GM12874 (cell line): ENCODE measurements at regions not wholly inside any gene's neighbourhood (a gene's known extent, or its start where the extent isn't known, plus 50 kb on each side); places are given as distances from the start of the nearest gene placed in this dataset.

ENCODE experiments used
- TF ChIP-seq, protein P1 (sequence below): IDR thresholded peaks from 2 replicates; pipeline ENCODE4 v1.5.1; 2011; ENCODE audit warnings: low read depth, mild to moderate bottlenecking, control low read depth, low read length, moderate library complexity; ENCODE audit not compliant: insufficient read depth

DNA sequence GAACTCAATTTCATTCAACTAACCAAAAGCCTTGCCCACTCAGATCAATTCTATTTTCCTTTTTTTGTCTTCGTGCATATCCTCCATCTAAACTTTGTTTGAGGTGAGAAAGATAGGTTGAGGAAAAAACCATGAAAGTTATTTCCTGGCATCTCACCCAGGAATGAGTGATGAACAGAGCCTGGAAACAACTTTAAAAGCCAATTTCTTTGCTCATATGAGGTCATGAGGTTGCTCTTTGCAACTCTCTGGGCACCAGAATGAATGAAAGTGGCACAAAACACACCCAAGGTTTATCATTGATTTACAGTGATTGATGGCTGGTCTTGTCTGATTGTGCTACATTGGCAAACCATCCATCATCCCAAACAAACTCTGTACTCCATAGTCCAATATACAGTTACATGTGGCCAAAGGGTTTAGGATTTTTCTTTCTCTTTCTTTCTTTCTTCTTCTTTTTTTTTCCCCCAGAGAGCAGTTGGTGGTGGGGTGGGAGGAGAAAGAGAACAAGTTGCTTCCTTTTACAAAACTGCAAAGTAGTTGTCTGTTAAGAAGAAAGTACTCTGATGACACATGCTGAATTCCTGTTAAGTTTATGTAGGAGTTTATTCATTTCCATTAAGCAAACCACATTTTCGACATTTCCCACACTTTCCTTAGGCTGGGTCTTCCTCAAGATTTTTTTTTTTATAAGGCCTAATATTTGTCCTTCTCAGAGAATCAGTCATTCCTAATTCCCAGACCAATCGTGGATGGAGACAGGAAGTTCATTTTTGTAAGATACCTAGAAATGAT, 575.9 kb upstream of the ZEB2 start:
- TF ChIP-seq, protein P1, sequence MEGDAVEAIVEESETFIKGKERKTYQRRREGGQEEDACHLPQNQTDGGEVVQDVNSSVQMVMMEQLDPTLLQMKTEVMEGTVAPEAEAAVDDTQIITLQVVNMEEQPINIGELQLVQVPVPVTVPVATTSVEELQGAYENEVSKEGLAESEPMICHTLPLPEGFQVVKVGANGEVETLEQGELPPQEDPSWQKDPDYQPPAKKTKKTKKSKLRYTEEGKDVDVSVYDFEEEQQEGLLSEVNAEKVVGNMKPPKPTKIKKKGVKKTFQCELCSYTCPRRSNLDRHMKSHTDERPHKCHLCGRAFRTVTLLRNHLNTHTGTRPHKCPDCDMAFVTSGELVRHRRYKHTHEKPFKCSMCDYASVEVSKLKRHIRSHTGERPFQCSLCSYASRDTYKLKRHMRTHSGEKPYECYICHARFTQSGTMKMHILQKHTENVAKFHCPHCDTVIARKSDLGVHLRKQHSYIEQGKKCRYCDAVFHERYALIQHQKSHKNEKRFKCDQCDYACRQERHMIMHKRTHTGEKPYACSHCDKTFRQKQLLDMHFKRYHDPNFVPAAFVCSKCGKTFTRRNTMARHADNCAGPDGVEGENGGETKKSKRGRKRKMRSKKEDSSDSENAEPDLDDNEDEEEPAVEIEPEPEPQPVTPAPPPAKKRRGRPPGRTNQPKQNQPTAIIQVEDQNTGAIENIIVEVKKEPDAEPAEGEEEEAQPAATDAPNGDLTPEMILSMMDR = no peak

DNA sequence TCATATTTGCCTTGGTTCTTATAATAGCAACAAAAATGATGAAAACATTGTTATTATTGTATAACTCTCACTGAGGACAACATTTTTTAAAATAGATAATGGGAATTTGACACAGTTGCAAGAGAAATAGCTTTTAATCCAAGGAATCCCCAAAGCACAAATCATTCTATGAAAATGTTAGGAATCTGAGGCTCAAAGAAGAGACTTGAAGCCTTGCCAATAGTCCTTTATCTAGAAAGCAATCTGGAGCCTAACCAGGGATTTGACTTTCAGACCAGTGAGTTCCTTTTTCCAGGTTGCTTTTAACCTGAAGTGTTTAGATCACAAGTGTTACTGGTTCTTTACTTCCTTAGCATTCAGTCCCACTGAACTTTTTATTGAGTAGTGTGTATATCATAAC, 574.5 kb upstream of the ZEB2 start:
- TF ChIP-seq, protein P1 = no peak

DNA sequence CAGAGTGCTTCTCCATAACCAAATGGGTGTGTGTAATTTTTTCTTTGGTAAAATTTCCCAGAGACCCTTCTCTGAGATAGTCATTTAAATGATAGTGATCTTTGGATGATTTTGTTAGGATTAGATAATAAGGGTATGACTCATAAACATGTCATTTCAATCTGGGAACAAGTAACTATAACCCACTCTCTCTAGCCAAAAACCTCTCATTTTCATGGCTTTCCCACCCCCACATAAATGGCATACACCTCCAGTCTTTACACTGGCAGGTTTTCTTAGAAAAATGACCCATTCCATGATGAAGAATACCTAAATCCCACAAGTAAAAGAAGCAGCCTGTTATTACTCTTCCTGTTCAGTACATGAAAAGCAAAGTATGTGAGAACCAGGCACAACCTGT, 572.0 kb upstream of the ZEB2 start:
- TF ChIP-seq, protein P1 = no peak

DNA sequence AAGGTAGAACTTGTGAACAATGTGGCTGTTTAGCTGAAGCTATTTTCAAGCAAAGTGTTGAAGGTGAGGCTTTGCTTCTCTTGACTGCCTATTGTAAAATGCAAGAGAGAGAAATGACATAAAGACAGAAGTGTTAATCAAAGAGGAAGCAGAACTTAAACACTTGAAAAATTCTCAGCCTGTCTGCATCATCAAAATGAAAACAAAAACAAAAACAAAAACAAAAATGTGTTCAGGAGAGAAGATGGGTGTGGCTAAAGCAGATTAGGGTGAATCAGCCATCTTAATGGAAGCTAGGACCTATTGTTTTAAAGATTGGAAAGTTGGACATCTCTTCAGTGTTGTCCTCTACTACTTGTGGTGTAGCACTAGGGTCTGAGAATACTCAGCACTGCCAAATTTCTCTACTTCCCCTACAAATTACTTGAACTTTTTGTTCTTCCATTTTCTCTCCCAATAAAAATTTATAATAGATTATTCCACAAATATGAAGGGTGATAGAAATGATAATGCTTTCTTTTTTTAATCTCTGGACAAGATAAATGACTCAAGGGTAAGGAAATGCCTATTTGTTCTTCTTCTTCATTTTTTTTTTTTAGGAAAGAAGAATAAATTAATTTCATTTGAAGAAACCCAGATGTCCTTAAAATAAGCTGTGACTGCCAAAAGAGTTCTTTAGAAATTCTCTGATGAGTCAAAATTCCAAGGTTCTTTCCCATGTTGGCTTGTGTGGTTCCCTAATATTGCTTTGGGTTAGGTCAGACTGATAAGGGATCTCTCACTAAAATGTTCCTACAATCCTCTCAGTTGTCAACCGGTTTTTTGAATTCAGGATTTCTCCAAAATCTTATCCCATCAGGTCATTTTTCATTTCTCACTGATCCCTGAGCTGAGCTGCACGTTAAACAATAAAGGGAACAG, 571.2 kb upstream of the ZEB2 start:
- TF ChIP-seq, protein P1 = no peak

DNA sequence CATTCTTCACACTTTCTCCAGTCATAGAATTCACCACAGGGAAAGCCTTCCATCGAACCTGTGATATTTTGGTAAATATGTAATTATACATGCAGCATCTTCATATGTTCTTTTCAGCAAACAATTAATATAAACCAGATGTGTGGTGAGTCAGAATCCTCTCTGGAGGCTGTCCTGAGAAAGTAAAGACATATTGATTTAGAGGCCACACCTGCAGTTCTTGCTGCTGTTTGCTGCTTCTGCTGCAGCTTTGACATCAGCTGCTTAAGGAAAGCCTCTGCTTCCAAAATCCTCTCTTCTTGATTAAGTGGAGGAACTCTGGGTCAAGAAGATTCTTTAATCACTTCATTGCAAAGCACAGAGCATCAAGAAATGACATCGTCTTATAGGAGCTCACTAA, 568.8 kb upstream of the ZEB2 start:
- TF ChIP-seq, protein P1 = no peak

DNA sequence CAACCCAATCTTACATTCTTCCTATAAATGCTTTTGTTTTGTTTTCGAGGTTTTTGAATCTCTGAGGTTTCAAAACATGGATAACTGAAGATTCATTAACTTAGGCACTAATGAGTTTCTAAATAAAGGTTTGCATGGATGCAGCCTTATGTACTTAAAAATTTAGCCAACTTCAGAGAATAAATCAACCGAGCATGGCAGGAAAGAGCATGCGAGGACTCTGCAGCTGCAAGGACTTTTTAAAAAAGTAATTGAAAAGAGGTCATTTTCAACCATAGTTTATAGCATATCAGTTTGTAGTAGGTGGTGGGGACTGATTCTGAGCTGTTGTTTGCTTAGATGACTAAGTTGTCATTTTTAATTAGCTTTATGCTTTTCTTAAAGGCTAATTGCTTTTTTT, 567.0 kb upstream of the ZEB2 start:
- TF ChIP-seq, protein P1 = no peak

DNA sequence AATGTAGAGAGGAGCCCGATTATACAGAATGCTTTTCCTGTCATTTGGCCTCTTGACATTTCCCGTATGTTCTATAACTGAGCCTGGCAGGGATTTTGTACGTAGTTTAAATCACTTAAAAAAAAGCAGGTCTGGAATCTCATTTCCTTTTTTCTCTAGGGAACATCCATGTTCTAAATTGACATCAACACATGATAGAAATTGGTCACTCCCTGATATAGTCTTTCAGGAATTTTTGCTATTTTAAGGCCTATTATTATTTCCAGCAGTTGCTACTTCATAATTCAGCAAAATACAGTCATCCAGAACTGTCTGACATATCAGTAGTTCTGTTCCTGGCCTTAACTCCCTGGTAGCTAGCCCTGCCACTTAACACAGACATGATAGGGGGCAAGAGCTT, 565.7 kb upstream of the ZEB2 start:
- TF ChIP-seq, protein P1 = no peak
